Esophagus squamous epithelium (tissue), 4 donors: ENCODE measurements at regions not wholly inside any gene's neighbourhood (a gene's known extent, or its start where the extent isn't known, plus 50 kb on each side); places are given as distances from the start of the nearest gene placed in this dataset.
"Not testable (repeated sequence)": the region's sequence is repeated elsewhere in the genome, so short reads cannot be mapped to it uniquely, and the experiment has no call there.

Source experiments
- CTCF ChIP-seq, 6 experiments: fragments of 450-650 bp in 4 of 6; fragments of 200-600 bp in 2 of 6; sonication (generic) in 2 of 6; IDR thresholded peaks; one replicate each; pipeline ENCODE4 v1.5.1; 2016 to 2019; ENCODE audit warnings: antibody characterized with exemption in 6 of 6, mild to moderate bottlenecking in 4 of 6, moderate library complexity in 4 of 6
- POLR2A ChIP-seq, 4 donors: fragments of 450-650 bp; IDR thresholded peaks; one replicate each; pipeline ENCODE4 v1.6.1; 2017; ENCODE audit warnings: antibody characterized with exemption in 4 of 4, mild to moderate bottlenecking in 4 of 4, moderate library complexity in 3 of 4

- not testable (repeated sequence) for TF ChIP-seq POLR2A, CTCF (IDR thresholded peaks at IDR 0.05)
Measured at GRCh38 chr15:20401058-20401457, 140.5 kb downstream of the GOLGA6L6 start.
